KMS-11 (cell line): ENCODE measurements at regions not wholly inside any gene's neighbourhood (a gene's known extent, or its start where the extent isn't known, plus 50 kb on each side); places are given as distances from the start of the nearest gene placed in this dataset.

Source experiments
- H2AFZ ChIP-seq: fragments of 200-600 bp; sonication (generic); 2 replicates; pipeline ENCODE4 v1.6.1; 2016; ENCODE audit warnings: antibody characterized with exemption, mixed run types, low read depth
- H3K27ac ChIP-seq: fragments of 200-600 bp; sonication (generic); 2 replicates; pipeline ENCODE4 v1.6.1; 2016; ENCODE audit warnings: mild to moderate bottlenecking, mixed run types
- H3K27me3 ChIP-seq: fragments of 200-600 bp; sonication (generic); 2 replicates; pipeline ENCODE4 v1.6.1; 2017; ENCODE audit warnings: mild to moderate bottlenecking, low read depth, mixed run types, moderate library complexity; ENCODE audit not compliant: insufficient read depth
- H3K36me3 ChIP-seq: fragments of 200-600 bp; sonication (generic); 2 replicates; pipeline ENCODE4 v1.6.1; 2017; ENCODE audit warnings: mild to moderate bottlenecking, mixed run types; ENCODE audit not compliant: insufficient read depth
- H3K4me1 ChIP-seq: fragments of 200-600 bp; sonication (generic); 2 replicates; pipeline ENCODE4 v1.6.1; 2016; ENCODE audit warnings: mild to moderate bottlenecking, low read depth, mixed run types; ENCODE audit not compliant: poor library complexity, severe bottlenecking
- H3K4me2 ChIP-seq: fragments of 200-600 bp; sonication (generic); 2 replicates; pipeline ENCODE4 v1.7.0; 2016; ENCODE audit warnings: mild to moderate bottlenecking, mixed run types
- H3K4me3 ChIP-seq: fragments of 200-600 bp; sonication (generic); IDR thresholded peaks from 2 replicates; pipeline ENCODE4 v1.6.1; 2017; ENCODE audit warnings: low read depth, low read length, mixed read lengths; ENCODE audit not compliant: insufficient read depth
- H3K79me2 ChIP-seq: fragments of 200-600 bp; sonication (generic); 2 replicates; pipeline ENCODE4 v1.6.1; 2016; ENCODE audit warnings: low read depth, mixed run types; ENCODE audit not compliant: insufficient read depth
- H3K9ac ChIP-seq: fragments of 200-600 bp; sonication (generic); 2 replicates; pipeline ENCODE4 v1.6.1; 2016; ENCODE audit warnings: mild to moderate bottlenecking, mixed run types
- H4K20me1 ChIP-seq: fragments of 200-600 bp; sonication (generic); 2 replicates; pipeline ENCODE4 v1.6.1; 2016; ENCODE audit warnings: mild to moderate bottlenecking, mixed run types; ENCODE audit not compliant: insufficient read depth
- CTCF ChIP-seq: fragments of 200-600 bp; sonication (generic); conservative IDR thresholded peaks from 2 replicates; pipeline ENCODE4 v1.6.1; 2017; ENCODE audit warnings: low read depth, mild to moderate bottlenecking, antibody characterized with exemption, low read length, moderate library complexity, mixed read lengths

GRCh38 chr13:111458001-111458531, 137.6 kb downstream of the TEX29 start:
- Histone ChIP-seq H3K9ac (no peak overlapping the region), H3K4me1 (no peaks in the 10 kb centered on the region), H3K4me3 (no peak overlapping the region), H3K27me3 (no peaks in the 10 kb centered on the region), H3K79me2 (no peaks in the 10 kb centered on the region), H3K4me2 (no peak overlapping the region), H3K27ac (no peak overlapping the region), H4K20me1 (no peaks in the 10 kb centered on the region), H2AFZ (no peak overlapping the region), H3K36me3 (no peaks in the 10 kb centered on the region)
- TF ChIP-seq CTCF, result no peak

GRCh38 chr13:111458739-111459138, 138.3 kb downstream of the TEX29 start:
- Histone ChIP-seq H3K4me3 (no peak overlapping the region), H3K4me1 (no peaks in the 10 kb centered on the region), H3K36me3 (no peaks in the 10 kb centered on the region), H2AFZ (no peak overlapping the region), H3K4me2 (no peak overlapping the region), H3K27ac (no peak overlapping the region), H3K79me2 (no peaks in the 10 kb centered on the region), H4K20me1 (no peaks in the 10 kb centered on the region), H3K27me3 (no peaks in the 10 kb centered on the region; the same call in 1 of the 2 replicates), H3K9ac (no peak overlapping the region)
- TF ChIP-seq CTCF, result no peak

GRCh38 chr13:111459803-111460547, 139.5 kb downstream of the TEX29 start:
- no peak overlapping the region for H3K4me2 ChIP-seq
- H2AFZ ChIP-seq, result no peak overlapping the region
- H3K27me3 ChIP-seq, result no peaks in the 10 kb centered on the region; the same call in 1 of the 2 replicates
- H3K36me3 ChIP-seq, result no peaks in the 10 kb centered on the region
- H3K27ac ChIP-seq, result no peak overlapping the region
- TF ChIP-seq CTCF, result no peak
- H3K4me3 ChIP-seq, result no peak overlapping the region
- H3K9ac ChIP-seq, result no peak overlapping the region
- no peaks in the 10 kb centered on the region for H3K4me1 ChIP-seq
- no peaks in the 10 kb centered on the region for H3K79me2 ChIP-seq
- no peaks in the 10 kb centered on the region for H4K20me1 ChIP-seq

- H3K36me3 ChIP-seq, result no peaks in the 10 kb centered on the region
- no peak for TF ChIP-seq CTCF
- no peak overlapping the region for H2AFZ ChIP-seq
- no peak overlapping the region for H3K27ac ChIP-seq
- H3K4me2 ChIP-seq, result no peak overlapping the region
- no peaks in the 10 kb centered on the region for H3K4me1 ChIP-seq
- no peaks in the 10 kb centered on the region for H3K79me2 ChIP-seq
- no peak overlapping the region for H3K4me3 ChIP-seq
- H3K27me3 ChIP-seq, result no peaks in the 10 kb centered on the region; the same call in 1 of the 2 replicates
- no peaks in the 10 kb centered on the region for H4K20me1 ChIP-seq
- no peak overlapping the region for H3K9ac ChIP-seq
Observed at GRCh38 chr13:111460548-111461444, 140.4 kb downstream of the TEX29 start.
